CD4-positive, CD25-positive, alpha-beta regulatory T cell (primary cell): ENCODE measurements at regions not wholly inside any gene's neighbourhood (a gene's known extent, or its start where the extent isn't known, plus 50 kb on each side); places are given as distances from the start of the nearest gene placed in this dataset.
"Not testable (repeated sequence)": the region's sequence is repeated elsewhere in the genome, so short reads cannot be mapped to it uniquely, and the experiment has no call there.

Experiments used
- ATAC-seq, 2 donors: fragments of 150-1000 bp; cut with Tn5 transposase; one replicate each; pipeline ENCODE4 v1.10.0; 2021; ENCODE audit warnings: low read depth in 2 of 2, moderate number of reproducible peaks in 2 of 2, moderate library complexity in 1 of 2
- DNase-seq, 3 donors: peaks; one replicate each; pipeline versions ENCODE4 v3.0.0 to v3.0.0-alpha.2; 2012 to 2022; ENCODE audit warnings: mixed read lengths in 1 of 3
- H3K27ac ChIP-seq: one replicate; pipeline ENCODE4 v1.7.0; 2013; ENCODE audit warnings: mild to moderate bottlenecking, low read length; ENCODE audit not compliant: insufficient read depth, poor library complexity, severe bottlenecking
- H3K27me3 ChIP-seq: one replicate; pipeline ENCODE4 v1.7.0; 2013; ENCODE audit warnings: low read length; ENCODE audit not compliant: control insufficient read depth, insufficient read depth
- H3K36me3 ChIP-seq: one replicate; pipeline ENCODE4 v1.7.0; 2013; ENCODE audit warnings: mild to moderate bottlenecking, low read length, moderate library complexity; ENCODE audit not compliant: control insufficient read depth, insufficient read depth
- H3K4me1 ChIP-seq: 2 replicates; pipeline ENCODE4 v1.7.0; 2013; ENCODE audit warnings: mild to moderate bottlenecking, low read length; ENCODE audit not compliant: insufficient read depth, control insufficient read depth, poor library complexity, severe bottlenecking
- H3K4me3 ChIP-seq: one replicate; pipeline ENCODE4 v1.7.0; 2013; ENCODE audit warnings: low read depth, mild to moderate bottlenecking, low read length, moderate library complexity
- H3K9me3 ChIP-seq, 2 experiments: 1 replicate in 1 of 2; 2 replicates in 1 of 2; pipeline ENCODE4 v1.7.0; 2013; ENCODE audit warnings: low read length in 2 of 2, mild to moderate bottlenecking in 1 of 2, moderate library complexity in 1 of 2; ENCODE audit not compliant: control insufficient read depth in 2 of 2
- H3K27ac Mint-ChIP-seq, 3 donors: one replicate each; pipeline ENCODE4 v1.8.0; 2020 to 2022; ENCODE audit warnings: mild to moderate bottlenecking in 3 of 3, mixed read lengths in 3 of 3, moderate library complexity in 2 of 3
- H3K27me3 Mint-ChIP-seq: one replicate; pipeline ENCODE4 v1.8.0; 2022; ENCODE audit warnings: mild to moderate bottlenecking, mixed read lengths
- H3K36me3 Mint-ChIP-seq: one replicate; pipeline ENCODE4 v1.8.0; 2020; ENCODE audit warnings: mixed read lengths
- H3K4me1 Mint-ChIP-seq, 4 donors: one replicate each; pipeline ENCODE4 v1.8.0; 2020 to 2022; ENCODE audit warnings: mixed read lengths in 4 of 4, mild to moderate bottlenecking in 1 of 4
- H3K4me3 Mint-ChIP-seq, 4 donors: one replicate each; pipeline ENCODE4 v1.8.0; 2020 to 2022; ENCODE audit warnings: mild to moderate bottlenecking in 4 of 4, mixed read lengths in 4 of 4, moderate library complexity in 3 of 4
- H3K9me3 Mint-ChIP-seq, 7 donors: one replicate each; pipeline ENCODE4 v1.8.0; 2020 to 2022; ENCODE audit warnings: mixed read lengths in 7 of 7, mild to moderate bottlenecking in 3 of 7, moderate library complexity in 2 of 7

- not testable (repeated sequence) for H3K27ac Mint-ChIP-seq, H3K4me3 Mint-ChIP-seq, H3K4me1 Mint-ChIP-seq, H3K36me3 ChIP-seq, H3K4me1 ChIP-seq, DNase-seq, H3K27ac ChIP-seq, H3K27me3 Mint-ChIP-seq, H3K4me3 ChIP-seq, H3K27me3 ChIP-seq, ATAC-seq, H3K9me3 ChIP-seq, H3K36me3 Mint-ChIP-seq
- H3K9me3 Mint-ChIP-seq, result peaks cover 0 to 11% (median 0%) of the 10 kb centered on the region in 7 donors
These were observed 181.6 kb upstream of the THUMPD2 start for GRCh38 chr2:39960681-39961080.

DNA sequence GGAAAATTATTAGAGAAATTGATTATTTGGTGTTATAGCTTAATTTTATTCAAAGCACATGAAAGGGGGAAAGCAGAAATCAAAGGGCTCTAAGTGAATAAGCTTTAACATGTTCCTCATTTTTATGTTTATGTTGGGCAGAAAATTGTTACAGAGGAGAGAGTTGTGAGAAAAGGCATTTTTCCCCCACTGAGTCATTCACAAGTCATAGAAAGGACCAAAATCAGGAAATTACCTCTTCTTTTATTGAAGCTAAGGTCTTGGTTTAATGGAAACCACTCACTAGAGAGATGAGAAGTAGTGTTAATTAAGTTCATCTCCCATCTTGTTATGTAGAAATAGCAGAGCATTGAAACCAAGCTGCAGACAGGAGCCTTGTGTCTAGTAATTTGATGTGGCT, 175.3 kb upstream of the THUMPD2 start:
- Mint-ChIP-seq H3K27ac (no peak overlapping the region), H3K36me3 (no peaks in the 10 kb centered on the region), H3K4me1 (no peaks in the 10 kb centered on the region), H3K4me3 (no peak overlapping the region), H3K27me3 (peaks cover 6% of the 10 kb centered on the region), H3K9me3 (peaks cover 0 to 8% (median 0%) of the 10 kb centered on the region in 7 donors)
- H3K27me3 ChIP-seq, result no peaks in the 10 kb centered on the region
- H3K4me3 ChIP-seq, result no peak overlapping the region
- no peak overlapping the region for H3K27ac ChIP-seq
- no peaks in the 10 kb centered on the region for H3K9me3 ChIP-seq
- no peaks in the 10 kb centered on the region for H3K4me1 ChIP-seq
- H3K36me3 ChIP-seq, result no peaks in the 10 kb centered on the region
- no peak for DNase-seq
- ATAC-seq, result no peak

GRCh38 chr2:39949131-39949530, 170.1 kb upstream of the THUMPD2 start:
- H3K4me1 ChIP-seq, result no peaks in the 10 kb centered on the region
- Mint-ChIP-seq H3K9me3 (peaks cover 0 to 2% (median 0%) of the 10 kb centered on the region in 7 donors), H3K36me3 (no peaks in the 10 kb centered on the region), H3K4me3 (no peak overlapping the region), H3K4me1 (no peaks in the 10 kb centered on the region), H3K27ac (no peak overlapping the region), H3K27me3 (no peaks in the 10 kb centered on the region)
- H3K36me3 ChIP-seq, result no peaks in the 10 kb centered on the region
- no peak overlapping the region for H3K27ac ChIP-seq
- no peak for ATAC-seq
- H3K4me3 ChIP-seq, result no peak overlapping the region
- no peak for DNase-seq
- H3K9me3 ChIP-seq, result no peaks in the 10 kb centered on the region
- H3K27me3 ChIP-seq, result no peaks in the 10 kb centered on the region

DNA sequence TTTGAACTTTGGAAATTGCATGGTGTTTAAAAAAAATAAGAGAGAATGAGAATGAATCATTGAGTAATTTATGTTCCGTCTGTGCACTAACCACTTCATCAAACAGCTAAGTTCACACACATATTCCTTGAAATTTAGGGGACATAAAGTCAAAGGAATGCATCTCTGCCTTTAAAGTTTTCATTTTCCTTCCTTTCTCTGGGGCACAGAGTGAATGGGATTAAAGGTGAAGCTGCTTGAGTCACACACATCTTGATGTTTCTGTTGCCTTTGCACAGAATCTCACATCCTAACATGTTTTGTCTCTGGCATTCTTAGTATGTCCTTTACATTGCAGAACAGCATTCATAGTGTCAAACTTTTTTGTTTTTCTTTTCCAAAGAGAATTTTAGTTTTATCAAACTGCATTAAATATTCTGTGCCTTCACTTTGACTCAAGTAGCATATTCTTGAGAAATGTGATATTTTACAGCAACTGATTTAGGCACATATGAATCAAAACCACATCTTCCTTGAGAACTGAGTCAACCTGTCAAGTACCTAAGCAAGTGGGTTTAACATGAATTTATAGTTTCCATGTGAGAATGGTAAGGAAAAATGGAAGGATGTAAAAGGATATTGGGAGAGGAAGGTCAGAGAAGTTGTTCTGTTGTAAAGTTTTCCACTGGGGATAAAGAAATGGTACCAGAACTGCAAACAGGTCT, 169.1 kb upstream of the THUMPD2 start:
- Histone ChIP-seq H3K4me1 (no peaks in the 10 kb centered on the region), H3K27me3 (no peaks in the 10 kb centered on the region), H3K4me3 (no peak overlapping the region), H3K27ac (no peak overlapping the region), H3K36me3 (no peaks in the 10 kb centered on the region), H3K9me3 (no peaks in the 10 kb centered on the region)
- H3K4me3 Mint-ChIP-seq, result no peak overlapping the region
- H3K27ac Mint-ChIP-seq, result no peak overlapping the region
- ATAC-seq (no peak), DNase-seq (no peak)
- H3K4me1 Mint-ChIP-seq, result no peaks in the 10 kb centered on the region
- H3K36me3 Mint-ChIP-seq, result no peaks in the 10 kb centered on the region
- peaks cover 0 to 2% (median 0%) of the 10 kb centered on the region in 7 donors for H3K9me3 Mint-ChIP-seq
- H3K27me3 Mint-ChIP-seq, result no peaks in the 10 kb centered on the region

DNA sequence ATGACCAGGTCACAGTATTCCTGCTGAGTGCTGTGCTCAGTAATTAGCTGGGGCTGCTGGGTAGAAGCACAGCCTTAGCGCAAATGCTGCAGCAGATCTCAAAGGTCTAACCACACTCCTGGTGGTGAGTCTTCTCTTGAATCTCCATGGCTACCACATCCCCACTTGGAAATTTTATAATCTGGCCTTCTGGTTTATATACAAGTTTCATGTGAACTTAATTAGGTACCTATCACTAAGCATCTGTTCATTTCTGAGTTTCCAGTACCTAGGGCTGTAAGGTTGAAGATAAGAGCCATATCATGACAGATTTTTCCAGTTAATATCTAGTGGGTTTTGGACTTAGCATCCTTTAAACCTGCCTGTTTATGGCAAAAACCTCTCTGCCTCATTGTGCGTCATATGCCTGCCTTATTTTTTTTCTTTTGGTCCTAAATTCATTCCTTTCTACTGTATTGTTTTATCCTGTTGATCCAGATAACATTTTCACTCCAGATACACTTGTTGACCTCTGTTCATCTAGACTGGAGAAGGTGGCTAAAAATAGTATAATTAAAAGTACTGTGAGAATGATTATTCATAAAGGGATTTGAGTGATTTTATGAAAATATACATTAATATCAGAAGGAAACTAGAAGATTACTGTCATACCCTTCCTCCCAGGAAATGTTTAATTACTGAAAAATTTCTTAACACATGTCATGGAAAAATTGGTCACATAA, 168.4 kb upstream of the THUMPD2 start:
- no peaks in the 10 kb centered on the region for H3K4me1 ChIP-seq
- H3K27ac ChIP-seq, result no peak overlapping the region
- DNase-seq (no peak), ATAC-seq (no peak)
- Mint-ChIP-seq H3K4me3 (no peak overlapping the region), H3K36me3 (no peaks in the 10 kb centered on the region), H3K9me3 (peaks cover 0 to 2% (median 0%) of the 10 kb centered on the region in 7 donors), H3K27me3 (no peaks in the 10 kb centered on the region), H3K27ac (no peak overlapping the region), H3K4me1 (no peaks in the 10 kb centered on the region)
- no peaks in the 10 kb centered on the region for H3K9me3 ChIP-seq
- H3K36me3 ChIP-seq, result no peaks in the 10 kb centered on the region
- H3K27me3 ChIP-seq, result no peaks in the 10 kb centered on the region
- no peak overlapping the region for H3K4me3 ChIP-seq

- H3K27ac ChIP-seq, result no peak overlapping the region
- H3K4me3 Mint-ChIP-seq, result no peak overlapping the region
- DNase-seq (peak in 1 of 3 donors; percentile 29), ATAC-seq (no peak)
- no peak overlapping the region for H3K27ac Mint-ChIP-seq
- H3K4me1 Mint-ChIP-seq, result peaks cover 0 to 6% (median 0%) of the 10 kb centered on the region in 4 donors
- H3K9me3 ChIP-seq, result no peaks in the 10 kb centered on the region
- peaks cover 0 to 6% (median 2%) of the 10 kb centered on the region in 7 donors for H3K9me3 Mint-ChIP-seq
- H3K36me3 Mint-ChIP-seq, result no peaks in the 10 kb centered on the region
- no peaks in the 10 kb centered on the region for H3K4me1 ChIP-seq
- H3K27me3 ChIP-seq, result no peaks in the 10 kb centered on the region
- H3K36me3 ChIP-seq, result no peaks in the 10 kb centered on the region
- no peaks in the 10 kb centered on the region for H3K27me3 Mint-ChIP-seq
- no peak overlapping the region for H3K4me3 ChIP-seq
These were observed 163.9 kb upstream of the THUMPD2 start for GRCh38 chr2:39942950-39943349.

DNA sequence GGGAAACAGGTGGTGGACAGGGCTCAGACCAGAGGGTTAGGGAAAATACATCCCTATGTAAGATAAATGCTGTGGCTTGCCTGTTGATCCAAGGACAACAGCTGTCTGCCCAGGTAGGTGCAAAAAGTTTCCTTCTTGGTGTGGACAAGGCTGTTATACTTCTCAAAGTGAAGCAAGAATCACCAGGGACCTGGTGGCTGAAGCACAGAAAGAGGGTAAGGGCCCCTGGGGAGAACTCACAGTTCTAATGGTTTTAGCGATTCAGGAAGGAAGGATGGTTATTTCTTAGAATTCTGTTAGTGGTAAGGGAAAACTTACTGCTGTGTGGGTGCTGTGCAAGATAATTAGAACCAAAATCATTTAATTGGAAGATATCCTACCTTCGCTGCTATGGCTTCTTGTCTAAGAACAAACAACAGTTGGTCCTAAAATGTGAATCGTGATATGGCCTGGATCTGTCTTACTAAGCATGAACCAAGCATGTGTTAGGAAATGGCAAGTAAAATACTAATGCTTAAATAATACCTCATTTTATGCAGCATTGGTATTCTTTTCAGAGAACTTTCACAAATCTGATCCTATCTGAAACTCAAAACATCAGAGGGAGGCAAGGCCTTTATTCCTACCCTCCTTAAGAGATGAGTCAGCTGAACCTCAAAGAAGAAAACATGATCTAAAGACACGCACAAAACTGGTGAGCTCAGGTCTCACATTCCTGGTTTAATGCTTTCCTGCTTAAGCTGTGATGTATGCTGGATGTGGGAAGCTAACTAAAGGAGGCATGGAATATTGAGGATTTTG, 159.2 kb upstream of the THUMPD2 start:
- DNase-seq (peak in 1 of 3 donors; percentile 60), ATAC-seq (no peak)
- Mint-ChIP-seq H3K27ac (no peak overlapping the region), H3K27me3 (no peaks in the 10 kb centered on the region), H3K9me3 (peaks cover 0 to 6% (median 0%) of the 10 kb centered on the region in 7 donors), H3K4me3 (no peak overlapping the region), H3K36me3 (no peaks in the 10 kb centered on the region), H3K4me1 (peaks cover 0 to 8% (median 0%) of the 10 kb centered on the region in 4 donors)
- no peaks in the 10 kb centered on the region for H3K36me3 ChIP-seq
- no peaks in the 10 kb centered on the region for H3K27me3 ChIP-seq
- H3K9me3 ChIP-seq, result no peaks in the 10 kb centered on the region
- H3K4me1 ChIP-seq, result no peaks in the 10 kb centered on the region
- H3K27ac ChIP-seq, result no peak overlapping the region
- no peak overlapping the region for H3K4me3 ChIP-seq
